Germinal center (tissue), 1 donor: ENCODE measurements at regions not wholly inside any gene's neighbourhood (a gene's known extent, or its start where the extent isn't known, plus 50 kb on each side); places are given as distances from the start of the nearest gene placed in this dataset.
"Not testable (repeated sequence)": the region's sequence is repeated elsewhere in the genome, so short reads cannot be mapped to it uniquely, and the experiment has no call there.

Source experiments
- DNase-seq: peaks from one replicate; pipeline ENCODE4 v3.0.0; 2012; ENCODE audit warnings: mixed read lengths, low spot score

DNA sequence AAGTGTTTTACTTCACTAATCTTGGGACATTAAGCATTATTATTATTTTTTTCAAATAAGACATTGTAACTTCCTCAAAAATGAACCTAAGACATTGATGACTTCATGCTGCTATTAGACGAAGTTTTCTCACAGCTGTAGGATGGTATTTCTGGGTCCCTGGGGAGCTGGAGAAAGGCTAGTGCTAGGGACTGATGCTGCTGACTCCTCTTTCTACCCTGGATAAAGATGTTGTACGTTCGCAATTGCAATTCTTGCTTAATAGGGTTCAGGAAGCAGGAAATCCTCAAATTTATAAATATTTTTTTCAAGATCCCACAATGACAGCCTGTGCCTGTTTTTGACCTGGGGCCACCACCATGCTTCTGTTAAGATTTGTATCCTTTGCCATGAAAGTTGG, 526.0 kb downstream of the CCSER2 start:
- no peak for DNase-seq

DNA sequence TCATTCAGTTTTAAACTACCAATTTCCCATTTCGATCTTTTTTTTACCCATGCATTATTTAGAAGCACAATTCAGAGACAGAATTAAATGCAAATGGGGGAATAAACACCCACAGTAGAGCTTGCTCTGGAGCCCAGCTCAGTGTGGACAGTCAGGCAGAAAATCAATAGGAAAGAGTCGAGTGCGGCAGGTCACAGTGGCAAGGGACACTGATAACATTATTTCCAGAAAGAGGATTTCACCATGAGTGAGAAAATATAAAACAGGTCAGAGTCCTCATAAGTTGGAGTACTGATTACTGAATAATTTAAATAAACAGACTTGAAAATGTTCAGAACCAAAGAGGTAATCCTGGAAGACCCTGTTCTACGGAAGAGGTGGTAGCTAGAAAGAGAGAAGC, 532.5 kb downstream of the CCSER2 start:
- no peak for DNase-seq

DNA sequence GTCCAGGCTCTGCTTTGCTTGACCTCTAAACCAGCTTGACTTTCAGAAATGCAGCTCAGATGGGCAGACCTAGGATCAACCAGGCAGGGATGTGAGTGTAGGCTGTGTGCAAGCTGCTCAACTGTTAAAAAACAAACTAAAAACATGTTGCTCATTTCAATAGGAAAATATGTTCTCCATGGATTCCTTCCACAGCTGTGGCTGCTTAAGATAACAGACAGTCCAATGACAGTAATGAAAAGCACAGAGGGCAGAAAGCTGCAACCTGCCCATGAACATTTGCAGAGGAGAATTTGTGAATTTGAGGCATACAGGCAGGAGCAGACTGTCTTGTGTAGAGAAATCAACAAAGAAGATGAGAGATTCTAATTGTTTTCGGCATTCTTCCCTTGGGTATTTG, 534.2 kb downstream of the CCSER2 start:
- DNase-seq, result no peak

DNA sequence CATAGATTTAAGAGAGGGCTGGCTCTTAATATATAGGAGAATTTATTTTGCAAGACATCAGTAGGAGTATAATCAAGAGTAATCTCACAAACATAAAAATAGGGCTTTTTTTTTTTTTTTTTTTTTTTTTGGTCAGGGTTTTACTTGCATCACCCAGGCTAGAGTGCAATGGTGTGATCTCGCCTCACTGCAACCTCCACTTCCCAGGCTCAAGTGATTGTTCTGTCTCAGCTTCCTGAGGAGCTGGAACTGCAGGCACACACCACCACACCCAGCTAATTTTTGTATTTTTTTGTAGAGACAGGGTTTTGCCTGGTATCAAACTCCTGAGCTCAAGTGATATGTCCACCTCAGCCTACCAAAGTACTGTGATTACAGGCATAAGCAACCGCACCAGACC, 535.3 kb downstream of the CCSER2 start:
- no peak for DNase-seq

DNA sequence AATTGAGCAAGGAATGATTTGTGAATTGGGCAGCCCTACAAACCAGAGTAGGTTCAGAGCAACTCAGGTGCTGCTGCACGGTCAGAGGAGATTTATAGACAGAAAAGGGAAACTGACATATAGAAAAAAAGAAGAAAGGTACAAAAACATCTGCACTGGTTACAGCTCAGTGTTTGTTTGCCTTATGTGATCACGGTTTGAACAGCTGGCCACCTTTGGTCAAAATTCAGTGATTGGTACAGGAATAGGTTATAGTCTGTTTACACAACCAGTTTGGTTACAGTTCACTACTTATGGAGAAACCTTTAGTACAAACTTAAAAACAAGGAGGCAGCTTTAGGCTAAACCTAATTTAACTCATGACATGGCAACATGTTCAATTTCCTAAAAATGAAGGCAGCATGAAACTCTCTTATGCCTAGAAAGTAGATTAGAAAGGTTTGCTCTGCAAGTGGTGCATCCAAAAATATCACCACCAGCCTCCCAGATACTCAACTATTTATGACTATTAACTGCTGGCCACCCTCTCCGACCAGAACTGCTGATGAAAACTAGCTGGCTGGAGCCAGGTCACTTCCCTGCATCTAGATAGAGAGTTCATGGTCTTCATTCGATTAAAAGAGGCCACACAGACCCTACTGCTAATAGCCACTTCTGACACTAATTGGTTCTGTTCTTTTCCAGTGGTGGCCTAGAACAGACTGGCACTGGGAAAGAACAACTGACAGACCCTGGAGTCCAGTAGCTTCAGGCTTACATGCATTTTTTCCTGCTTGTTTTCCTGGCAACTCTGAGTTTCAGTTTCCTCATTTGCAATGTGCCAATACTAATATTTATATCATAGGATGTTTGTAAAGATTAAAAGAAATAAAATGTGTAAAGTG, 548.0 kb downstream of the CCSER2 start:
- no peak for DNase-seq

DNA sequence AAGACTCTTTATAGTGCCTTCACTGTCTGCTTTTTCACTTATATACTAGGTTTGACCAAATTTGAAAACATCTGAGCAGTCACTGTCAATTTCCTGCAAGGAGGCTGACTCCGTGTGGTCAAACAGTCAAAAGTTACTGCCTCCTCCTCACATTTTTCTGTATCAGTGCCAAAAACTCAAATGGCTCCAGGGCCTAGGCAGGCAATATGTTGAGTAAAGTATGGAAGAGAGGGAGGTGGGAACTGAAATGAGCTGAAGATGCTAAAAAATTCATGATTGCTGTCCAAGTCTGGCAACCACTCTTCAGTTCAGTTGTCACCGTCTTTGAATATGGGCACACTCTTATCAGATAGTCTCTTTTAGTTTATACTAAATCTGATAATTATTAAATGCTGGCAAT, 551.6 kb downstream of the CCSER2 start:
- no peak for DNase-seq

DNA sequence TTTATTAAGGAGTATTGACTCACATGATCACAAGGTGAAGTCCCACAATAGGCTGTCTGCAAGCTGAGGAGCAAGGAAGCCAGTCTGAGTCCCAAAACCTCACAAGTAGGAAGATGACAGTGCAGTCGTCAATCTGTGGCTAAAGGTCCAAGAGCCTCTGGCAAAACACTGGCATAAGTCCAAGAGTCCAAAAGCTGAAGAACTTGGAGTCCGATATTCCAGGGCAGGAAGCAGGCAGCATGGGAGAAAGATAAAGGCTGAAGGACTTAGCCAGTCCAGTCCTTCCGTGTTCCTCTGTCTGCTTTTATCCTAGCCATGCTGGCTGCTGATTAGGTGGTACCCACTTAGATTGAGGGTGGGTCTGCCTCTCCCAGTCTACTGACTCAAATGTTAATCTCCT, 553.3 kb downstream of the CCSER2 start:
- DNase-seq, result not testable (repeated sequence)

DNA sequence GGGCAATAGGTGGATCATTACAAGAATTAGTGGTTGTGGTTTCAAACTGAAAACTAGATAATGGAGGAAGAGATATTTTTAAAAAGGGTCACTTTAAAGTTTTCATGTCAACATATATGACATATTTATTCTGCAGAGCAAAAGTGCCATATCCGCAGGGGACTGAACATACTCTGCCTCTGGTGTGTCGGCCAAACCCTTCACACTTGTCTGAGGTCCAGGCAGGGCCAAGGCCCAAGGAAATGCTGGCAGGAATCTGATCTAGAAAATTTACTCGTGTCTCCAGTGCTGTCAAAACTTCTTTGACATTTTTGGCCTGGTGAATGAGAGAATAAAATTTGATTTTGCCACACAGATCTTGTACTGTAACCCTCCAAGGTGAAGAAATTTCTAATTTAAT, 562.3 kb downstream of the CCSER2 start:
- no peak for DNase-seq

DNA sequence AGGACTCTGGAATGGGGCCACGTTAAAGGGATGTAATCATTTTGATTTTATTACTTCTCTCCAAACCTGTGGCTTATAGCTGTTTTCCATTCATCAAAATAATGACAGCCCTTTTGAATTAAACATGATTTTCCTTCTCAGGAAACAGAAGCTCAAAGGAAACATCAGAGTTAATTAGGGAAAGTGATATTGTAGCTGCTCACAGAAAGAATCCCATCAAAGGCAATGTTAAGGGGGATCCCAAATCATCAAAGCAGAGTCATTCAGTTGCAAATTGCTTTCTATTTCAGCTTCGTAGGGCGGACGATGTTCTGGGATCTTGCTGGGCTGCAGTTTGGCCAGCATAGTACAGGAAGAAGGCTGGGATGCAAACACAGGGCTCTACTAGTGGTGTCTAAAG, 563.2 kb downstream of the CCSER2 start:
- no peak for DNase-seq

DNA sequence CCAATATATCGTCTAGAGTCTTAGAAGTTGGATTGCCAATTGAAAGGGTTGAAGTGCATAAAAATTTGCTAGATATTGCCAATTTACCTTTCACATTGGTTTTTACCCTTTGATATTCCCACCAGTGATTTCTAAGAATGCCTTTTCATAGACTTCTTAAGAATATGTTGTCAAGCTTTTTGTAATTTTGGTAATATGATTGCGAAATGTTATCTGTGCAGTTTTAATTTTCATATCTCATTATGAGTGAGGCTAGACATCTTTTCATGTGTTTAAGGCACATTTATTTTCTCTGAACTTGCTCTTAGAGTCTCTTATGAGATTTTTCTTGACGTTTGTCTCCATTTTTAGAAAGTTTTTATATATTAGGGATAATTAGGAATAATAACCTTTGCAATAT, 567.2 kb downstream of the CCSER2 start:
- no peak for DNase-seq

DNA sequence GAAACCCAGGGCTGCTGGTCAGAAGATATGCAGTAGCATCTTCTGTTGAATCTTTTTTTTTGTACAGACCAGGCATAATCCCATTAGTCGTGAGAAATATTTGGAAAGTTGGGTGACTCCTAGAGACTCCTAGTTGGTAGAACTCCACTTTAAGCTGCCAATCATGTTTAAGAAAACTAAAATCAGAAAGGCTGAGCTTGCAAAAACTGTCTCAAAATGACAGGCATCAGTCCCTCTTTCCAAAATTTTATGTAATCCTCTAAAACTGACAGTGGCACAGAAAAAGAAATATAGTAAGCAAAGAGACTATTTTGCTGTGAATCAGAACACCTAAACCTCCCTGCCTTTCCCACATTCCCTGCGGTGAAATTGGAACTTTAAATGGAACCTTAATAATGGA, 568.5 kb downstream of the CCSER2 start:
- DNase-seq, result no peak

DNA sequence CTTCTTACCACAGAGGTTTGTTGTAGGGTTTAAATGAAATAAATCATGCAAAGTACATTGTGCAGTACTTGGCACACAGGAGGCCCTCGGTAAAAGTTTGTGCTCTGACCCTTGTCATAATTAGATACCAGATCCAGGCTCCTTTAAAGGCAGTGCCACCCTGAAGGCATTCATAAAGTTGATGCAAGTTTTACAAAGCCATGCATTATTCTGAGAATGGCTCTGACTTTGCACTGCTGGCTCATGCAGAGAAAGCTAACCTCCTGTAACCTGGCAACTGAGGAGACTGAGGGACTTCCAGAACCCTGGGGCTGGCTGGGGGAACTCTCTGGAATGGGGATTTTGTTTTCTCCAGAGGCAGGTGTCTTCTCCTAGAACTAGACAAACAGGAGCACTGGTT, 570.9 kb downstream of the CCSER2 start:
- no peak for DNase-seq

DNA sequence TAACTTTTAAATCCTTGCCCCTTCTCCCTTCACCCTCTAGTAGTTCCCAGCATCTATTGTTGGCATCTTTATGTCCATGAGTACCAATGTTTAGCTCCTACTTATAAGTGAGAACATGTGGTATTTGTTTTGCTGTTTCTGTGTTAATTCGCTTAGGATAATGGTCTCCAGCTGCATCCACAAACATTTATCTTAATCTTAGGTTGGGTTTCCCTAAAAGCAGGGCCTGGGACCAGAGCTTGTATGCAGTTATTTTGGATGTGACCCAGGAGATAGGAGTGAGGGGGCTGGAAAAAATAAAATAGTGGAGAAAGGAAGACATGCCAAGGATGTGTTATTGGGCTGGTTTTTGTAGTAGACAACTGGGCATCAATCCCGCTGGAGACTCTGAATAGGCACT, 571.8 kb downstream of the CCSER2 start:
- DNase-seq, result no peak

DNA sequence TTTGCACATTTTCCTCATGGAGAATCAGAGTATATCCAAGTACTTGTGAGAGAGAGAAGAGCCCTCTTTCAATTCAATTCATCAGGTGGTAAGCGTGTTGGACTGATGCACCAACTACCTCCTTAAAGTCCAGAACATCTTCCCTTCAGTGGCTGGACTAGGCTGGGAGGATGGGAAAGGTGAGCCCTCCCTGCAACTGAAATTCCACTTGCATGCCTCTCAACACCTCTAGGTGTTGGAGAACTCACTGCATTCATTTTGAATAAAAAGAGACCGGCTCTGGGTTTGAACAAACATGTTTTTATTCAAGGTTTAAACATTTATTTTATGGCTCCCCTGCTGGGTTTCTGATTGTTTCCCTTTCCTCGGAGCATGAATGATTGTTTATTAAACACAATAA, 573.5 kb downstream of the CCSER2 start:
- no peak for DNase-seq

DNA sequence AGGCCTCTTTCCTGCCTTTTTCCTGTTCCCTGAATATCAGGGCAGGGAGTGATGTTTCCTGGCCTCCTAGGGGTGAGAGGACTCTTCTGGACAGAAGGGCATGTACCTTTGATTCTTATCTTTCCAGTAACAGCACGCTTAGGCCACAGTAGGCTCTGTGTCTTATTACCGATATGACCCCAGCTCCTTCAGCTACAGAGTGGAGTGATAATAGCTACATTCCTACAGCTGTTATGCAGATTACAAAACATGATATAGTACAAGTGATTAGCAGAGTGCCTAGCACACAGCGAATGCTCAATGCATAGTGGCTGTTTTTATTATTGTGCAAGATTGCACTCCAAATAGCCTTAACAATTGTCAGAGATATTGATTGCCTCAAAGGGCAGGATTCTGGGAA, 574.2 kb downstream of the CCSER2 start:
- DNase-seq, result no peak

DNA sequence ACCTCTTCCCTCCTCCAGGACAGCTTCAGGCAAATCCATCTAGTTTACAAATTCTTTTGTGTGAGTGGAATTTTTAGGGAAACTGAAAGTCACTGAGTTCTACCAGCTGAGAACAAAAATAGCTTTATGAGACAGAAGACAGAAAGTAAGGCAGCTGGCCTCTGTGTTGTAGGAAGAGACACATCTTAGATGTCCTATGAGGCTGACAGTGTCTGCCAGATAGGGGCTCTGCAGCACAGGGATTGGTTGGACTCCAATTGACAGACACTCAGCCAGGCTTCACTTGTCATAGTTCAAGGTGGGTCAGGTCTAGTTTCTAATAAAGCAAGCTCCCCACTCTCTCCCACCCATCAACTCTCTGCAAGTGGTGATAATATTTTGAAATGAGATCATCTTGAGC, 574.9 kb downstream of the CCSER2 start:
- no peak for DNase-seq

DNA sequence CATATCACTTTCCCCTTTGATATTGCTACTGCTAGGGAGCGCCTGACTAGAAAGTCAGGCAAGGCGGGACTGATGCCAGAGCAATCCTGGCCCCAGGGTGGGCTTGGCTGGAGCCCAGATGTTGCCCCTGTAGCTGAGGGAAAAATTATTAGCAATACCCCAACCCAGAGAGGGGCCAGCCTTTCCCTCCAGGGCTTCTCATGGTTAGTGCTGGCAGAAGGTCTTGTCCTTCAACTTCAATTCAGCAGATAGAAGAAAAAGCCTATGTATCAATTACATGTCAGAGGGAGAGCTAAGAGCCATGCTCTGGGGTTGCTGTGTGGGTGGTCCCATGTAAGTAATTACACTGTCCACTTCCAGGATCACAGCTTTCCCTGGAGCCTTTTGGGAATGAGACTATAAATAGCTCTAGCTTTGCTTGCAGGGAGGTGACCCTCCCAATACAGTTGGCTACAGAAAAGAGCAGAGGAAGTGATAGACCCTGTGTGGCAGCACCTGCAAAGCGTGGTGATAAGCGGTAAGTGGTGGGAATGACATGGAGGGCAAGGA, 579.1 kb downstream of the CCSER2 start:
- no peak for DNase-seq

DNA sequence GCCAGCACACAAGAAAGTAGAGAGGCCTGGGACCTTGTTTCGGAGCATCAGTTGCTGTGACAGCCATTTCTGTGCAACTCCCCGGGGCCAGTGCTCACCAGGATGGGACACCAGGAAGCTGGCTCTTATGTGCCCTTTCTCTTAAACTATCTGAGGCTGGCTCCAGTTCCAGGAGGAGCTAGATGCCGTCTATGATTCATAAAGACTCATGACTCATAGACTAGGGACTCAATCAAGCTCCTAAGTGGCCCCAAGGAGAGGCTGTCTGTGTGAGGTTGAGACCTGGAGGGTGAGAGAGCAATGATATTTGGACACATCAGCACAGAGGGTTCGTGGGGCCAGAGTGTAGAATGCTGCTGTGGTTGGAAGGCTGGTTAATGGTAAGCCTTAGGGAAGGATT, 580.1 kb downstream of the CCSER2 start:
- no peak for DNase-seq

DNA sequence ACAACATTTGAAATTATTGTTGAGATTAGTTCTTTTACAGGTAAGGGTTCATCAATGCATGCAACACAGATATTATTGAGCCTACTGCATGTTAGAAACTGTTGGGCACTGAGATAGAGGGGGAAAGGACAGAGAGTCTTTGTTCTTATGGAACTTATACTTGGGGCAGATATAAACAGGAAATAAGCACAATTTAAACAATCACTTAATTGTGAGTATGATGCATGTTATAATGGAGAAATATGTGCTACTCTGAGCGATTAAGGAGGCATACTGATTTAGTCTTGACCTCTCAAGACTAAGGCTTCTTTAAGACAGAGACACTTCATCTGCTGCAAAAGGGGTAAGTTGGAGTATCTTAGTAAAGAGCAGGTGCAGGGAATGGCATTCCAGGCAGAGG, 593.3 kb downstream of the CCSER2 start:
- no peak for DNase-seq

DNA sequence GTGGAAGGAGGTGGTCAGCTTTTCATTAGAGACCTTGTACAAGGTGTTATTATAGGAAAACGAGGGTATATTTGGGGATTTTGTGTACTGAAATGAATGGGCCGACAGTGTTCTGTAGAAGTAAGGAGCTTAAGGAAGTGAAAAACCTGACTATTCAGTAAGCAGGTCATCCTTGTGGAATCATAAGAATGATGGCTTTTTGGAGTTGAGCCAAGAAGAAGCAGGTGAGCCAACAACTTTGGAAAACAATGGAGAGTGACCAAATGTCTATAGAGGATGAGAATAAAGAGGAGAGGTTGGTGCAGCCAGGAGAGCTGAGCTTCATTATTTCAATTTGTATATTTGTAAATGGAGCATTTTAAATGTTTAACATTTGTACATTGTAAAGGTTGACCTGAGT, 595.7 kb downstream of the CCSER2 start:
- DNase-seq, result no peak

DNA sequence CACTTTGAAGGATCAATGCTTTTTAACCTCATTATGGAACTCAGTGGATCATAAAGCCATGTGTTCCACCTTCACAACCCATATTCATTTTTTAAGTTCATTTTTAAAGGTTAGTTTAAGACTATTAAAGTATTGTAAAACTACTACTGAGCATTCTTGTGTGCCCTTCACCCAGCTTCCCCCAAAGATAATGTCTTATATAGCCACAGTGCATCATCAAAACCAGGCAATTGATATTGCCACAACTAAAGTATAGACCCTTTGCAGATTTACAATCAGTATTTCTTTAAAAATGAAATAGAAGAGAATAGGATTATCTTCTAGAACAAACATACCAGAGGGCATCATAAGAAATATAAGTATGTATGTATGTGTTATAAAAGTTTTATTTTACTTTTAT, 597.1 kb downstream of the CCSER2 start:
- no peak for DNase-seq

DNA sequence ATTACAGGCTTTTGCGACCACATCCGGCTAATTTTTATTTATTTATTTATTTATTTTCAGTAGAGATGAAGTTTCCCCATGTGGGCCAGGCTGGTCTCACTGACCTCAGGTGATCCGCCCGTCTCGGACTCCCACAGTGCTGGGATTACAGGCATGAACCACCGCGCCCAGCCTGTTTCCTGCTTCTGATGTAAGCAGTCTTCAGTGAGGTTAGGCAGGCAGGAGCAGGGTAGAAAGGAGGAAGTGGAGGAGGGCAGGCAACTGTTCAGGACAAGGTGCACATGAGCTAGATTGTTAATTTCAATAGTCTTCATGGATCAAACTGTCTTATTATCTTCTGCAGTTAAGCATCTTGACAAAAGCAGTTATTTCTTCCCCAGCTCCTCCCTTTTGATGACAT, 605.0 kb downstream of the CCSER2 start:
- DNase-seq, result no peak

DNA sequence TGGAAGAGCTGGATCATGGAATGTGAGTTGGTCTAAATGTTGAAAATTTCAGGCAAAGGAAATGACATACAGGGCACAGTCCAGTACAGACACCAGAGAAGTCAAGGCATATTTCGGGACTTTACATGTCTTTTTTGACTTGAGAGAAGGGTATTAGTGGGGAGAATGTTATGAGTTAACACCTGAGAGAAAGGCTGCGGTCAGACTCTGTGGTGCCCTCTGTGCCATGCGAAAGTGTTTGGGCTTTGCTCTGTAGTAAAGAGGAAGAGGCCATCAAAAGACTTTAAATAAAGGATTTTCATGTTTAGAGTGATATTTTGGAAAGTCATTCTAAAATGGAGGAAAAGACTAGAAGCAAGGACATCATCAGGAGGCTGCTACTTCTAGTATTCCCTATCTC, 607.4 kb downstream of the CCSER2 start:
- no peak for DNase-seq
